GM19468 (cell line): ENCODE measurements at regions not wholly inside any gene's neighbourhood (a gene's known extent, or its start where the extent isn't known, plus 50 kb on each side); places are given as distances from the start of the nearest gene placed in this dataset.
"Not testable (repeated sequence)": the region's sequence is repeated elsewhere in the genome, so short reads cannot be mapped to it uniquely, and the experiment has no call there.

ENCODE experiments used
- ATAC-seq: cut with Tn5 transposase; IDR thresholded peaks from one replicate; pipeline ENCODE4 v1.9.1; 2021; ENCODE audit warnings: mild to moderate bottlenecking, moderate library complexity, moderate number of reproducible peaks; ENCODE audit not compliant: unreplicated experiment; ENCODE audit errors: extremely low read depth

DNA sequence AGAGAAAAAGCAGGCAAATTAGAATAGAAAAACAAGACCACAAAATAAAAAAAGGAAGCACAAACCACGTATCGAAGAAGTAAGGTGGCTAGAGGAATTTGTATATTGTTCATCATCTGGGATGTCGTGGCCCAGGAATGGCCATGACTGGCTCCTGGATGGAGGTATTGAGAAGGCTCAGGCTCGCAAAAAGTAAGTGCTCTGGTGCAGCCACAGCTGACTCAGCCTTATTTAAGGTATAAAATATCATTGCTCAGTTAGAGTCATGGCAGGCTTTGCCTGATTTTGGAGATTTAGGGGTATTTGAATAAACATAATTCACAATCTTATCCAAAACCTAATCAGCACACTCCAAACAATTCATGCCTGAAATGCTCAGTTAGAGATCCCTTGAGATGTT is 78.4 kb upstream of the FANCL start:
- no peak for ATAC-seq

DNA sequence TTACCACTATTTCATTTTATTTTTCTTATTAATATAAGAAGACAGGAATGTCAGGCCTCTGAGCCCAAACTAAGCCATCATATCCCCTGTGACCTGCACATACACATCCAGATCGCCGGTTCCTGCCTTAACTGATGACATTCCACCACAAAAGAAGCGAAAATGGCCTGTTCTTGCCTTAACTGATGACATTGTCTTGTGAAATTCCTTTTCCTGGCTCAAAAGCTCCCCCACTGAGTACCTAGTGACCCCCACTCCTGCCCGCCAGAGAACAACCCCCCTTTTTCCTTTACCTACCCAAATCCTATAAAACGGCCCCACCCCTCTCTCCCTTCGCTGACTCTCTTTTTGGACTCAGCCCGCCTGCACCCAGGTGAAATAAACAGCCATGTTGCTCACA is 77.8 kb upstream of the FANCL start:
- ATAC-seq = not testable (repeated sequence)

DNA sequence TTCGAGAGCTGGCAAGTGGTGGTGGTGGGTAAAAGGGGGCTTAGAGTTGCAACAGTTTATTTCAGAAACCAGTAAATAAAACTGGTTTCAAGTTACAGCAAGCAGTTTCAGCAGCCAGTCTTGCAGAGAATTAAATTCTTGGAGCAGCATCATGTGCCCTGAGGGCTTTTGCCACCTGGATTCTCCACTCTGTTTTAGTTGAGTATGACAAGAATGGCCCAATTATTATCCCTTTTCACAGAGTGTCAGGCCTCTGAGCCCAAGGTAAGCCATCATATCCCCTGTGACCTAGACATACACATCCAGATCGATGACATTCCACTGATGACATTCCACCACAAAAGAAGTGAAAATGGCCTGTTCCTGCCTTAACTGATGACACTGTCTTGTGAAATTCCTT is 72.8 kb upstream of the FANCL start:
- no peak for ATAC-seq

- no peak for ATAC-seq
Measured at GRCh38 chr2:58308435-58308834, 67.3 kb upstream of the FANCL start.

- ATAC-seq = no peak
Measured at GRCh38 chr2:58304843-58305242, 63.7 kb upstream of the FANCL start.

DNA sequence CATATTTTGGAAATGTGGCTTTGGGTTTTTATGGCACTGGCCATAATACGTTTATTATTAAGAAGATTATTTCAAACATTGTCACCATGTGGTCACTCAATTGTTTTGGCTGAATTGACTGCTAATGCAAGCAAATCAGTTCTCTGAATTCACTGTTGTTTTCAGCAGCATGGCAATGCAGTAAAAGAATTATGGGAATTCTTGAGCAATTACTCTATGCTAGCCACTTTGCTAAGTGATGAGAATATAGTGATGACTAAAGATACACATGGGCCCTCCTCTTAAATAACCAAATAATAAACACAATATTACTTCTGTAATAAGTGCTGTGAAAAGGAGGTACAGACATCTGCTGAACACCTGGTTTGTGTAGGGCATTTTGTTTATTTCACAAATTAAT is 58.0 kb upstream of the FANCL start:
- no peak for ATAC-seq

DNA sequence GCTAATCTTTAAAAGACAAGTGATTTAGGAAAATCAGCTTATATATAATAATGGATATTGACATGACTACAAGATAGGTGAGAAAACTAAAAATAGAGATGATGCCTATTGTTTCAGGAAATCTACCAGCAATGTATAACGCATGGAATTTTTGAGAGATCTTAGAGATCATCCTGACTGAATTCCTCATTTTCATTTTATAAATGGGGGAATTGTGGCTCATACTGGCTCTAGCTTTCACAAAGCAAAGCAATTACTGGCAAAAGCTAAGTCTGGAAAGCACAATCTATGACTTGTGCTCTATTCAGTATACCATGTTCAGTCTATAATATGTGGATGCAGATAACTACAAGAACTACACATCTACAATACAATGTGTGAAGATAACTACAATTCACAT is 51.9 kb upstream of the FANCL start:
- ATAC-seq = no peak

DNA sequence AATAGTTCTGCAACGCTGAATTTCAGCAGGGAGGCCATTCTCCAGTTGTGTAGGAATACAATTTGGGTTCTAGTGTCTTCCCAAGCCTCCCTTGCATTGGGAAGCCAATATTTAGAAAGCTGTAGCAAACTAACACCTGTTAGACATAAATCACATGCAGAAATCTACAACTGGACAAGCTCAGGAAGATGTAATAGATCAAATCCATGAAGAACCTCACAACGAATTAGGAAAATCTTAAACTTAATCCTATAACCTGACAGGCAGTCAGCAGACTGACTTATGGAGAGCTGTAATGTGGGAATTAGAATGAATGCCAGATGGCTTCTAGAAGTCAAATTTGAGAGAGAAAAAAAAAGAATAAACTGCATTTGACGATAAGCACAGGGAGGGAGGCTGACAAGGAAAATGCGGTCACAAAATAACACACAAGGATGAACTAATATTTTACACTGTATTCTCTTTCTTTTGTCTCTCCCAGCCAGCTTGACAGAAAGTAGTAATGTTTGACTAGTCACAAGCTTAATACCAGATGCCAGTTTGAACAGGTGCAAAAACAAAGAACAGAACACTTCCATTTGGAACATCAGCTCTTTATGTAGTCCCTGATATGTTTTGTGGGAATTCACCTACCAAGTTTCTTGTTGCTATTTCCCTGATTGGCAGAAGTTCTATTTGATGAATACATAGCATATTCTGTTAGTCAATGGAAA is 50.8 kb upstream of the FANCL start:
- no peak for ATAC-seq
